ENCODE measurements at regions not wholly inside any gene's neighbourhood (a gene's known extent, or its start where the extent isn't known, plus 50 kb on each side); places are given as distances from the start of the nearest gene placed in this dataset.

DNA sequence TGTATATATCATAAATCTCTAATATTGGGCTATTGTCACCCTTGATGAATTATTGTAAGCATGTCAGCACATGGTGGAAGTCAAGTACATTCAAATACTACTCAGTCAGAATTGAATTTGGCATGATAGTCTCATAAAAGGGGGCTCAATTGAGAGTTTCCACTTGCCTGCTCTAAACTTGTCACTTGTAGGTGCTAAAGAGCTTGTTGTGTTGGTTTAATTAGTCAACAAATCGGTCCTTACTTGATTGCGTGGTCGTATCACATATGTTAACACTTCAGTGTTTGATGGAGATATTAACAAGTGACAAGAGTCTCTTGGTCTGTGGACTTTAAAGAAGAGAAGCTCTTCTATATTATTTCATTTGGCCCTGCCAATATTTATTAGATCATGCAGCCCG lies 81.1 kb downstream of the NKX2-1 start:
- H3K27ac ChIP-seq: no peak overlapping the region
- no peak for TF ChIP-seq POLR2AphosphoS5 (IDR thresholded peaks at IDR 0.05)
- TF ChIP-seq, protein P1, sequence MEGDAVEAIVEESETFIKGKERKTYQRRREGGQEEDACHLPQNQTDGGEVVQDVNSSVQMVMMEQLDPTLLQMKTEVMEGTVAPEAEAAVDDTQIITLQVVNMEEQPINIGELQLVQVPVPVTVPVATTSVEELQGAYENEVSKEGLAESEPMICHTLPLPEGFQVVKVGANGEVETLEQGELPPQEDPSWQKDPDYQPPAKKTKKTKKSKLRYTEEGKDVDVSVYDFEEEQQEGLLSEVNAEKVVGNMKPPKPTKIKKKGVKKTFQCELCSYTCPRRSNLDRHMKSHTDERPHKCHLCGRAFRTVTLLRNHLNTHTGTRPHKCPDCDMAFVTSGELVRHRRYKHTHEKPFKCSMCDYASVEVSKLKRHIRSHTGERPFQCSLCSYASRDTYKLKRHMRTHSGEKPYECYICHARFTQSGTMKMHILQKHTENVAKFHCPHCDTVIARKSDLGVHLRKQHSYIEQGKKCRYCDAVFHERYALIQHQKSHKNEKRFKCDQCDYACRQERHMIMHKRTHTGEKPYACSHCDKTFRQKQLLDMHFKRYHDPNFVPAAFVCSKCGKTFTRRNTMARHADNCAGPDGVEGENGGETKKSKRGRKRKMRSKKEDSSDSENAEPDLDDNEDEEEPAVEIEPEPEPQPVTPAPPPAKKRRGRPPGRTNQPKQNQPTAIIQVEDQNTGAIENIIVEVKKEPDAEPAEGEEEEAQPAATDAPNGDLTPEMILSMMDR (IDR thresholded peaks at IDR 0.05 in 8 of 11, conservative IDR thresholded peaks at IDR 0.05 in 3 of 11): no peak
- no peak for TF ChIP-seq POLR2A (IDR thresholded peaks at IDR 0.05)
- WGBS, 5 donors: 63 to 67% (median 63%) methylated on average over 4 of the region's 4 CpGs
- no peaks in the 10 kb centered on the region for H3K4me1 ChIP-seq
- no peak overlapping the region for H3K4me3 ChIP-seq
- no peak for DNase-seq
- H3K27me3 ChIP-seq (replicated peaks in 1 of 7): peaks cover 0 to 5% (median 0%) of the 10 kb centered on the region in 7 donors
- no peaks in the 10 kb centered on the region for H3K36me3 ChIP-seq
- no peaks in the 10 kb centered on the region for H3K9me3 ChIP-seq
- intact Hi-C loops (cut with DNase I; ENCODE audit: low total_unique reads): no loop called here

DNA sequence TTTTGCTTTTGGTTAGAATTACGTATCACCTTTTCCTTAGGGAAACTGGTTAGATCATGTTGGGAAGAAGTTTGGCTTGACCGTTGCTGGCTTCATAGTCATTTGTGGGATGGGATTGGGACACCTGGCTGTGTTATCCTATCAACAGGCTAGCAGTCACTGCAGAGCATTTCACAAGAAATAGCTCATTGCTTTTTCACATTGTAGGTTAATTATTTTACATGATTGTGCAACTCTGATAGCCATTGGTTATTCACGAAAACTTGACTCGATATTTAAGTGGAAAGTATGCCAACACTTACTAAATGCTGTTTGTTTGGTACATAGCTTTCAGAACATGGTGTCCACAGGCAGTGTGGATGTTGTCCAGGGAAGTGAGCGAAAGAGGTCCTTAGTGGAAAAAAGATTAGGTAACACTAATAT lies 89.4 kb downstream of the NKX2-1 start:
- Histone ChIP-seq H3K27ac (no peak overlapping the region), H3K4me3 (no peak overlapping the region), H3K27me3 (replicated peaks in 1 of 7) (no peaks in the 10 kb centered on the region), H3K9me3 (no peaks in the 10 kb centered on the region), H3K4me1 (no peaks in the 10 kb centered on the region), H3K36me3 (no peaks in the 10 kb centered on the region)
- no peak for DNase-seq
- intact Hi-C loops (cut with DNase I; ENCODE audit: low total_unique reads): no loop called here
- TF ChIP-seq POLR2AphosphoS5 (IDR thresholded peaks at IDR 0.05) (no peak), POLR2A (IDR thresholded peaks at IDR 0.05) (no peak)
- TF ChIP-seq, protein P1 (IDR thresholded peaks at IDR 0.05 in 8 of 11, conservative IDR thresholded peaks at IDR 0.05 in 3 of 11): no peak
- WGBS, 5 donors: 65 to 76% (median 73%) methylated on average over 5 of the region's 5 CpGs

DNA sequence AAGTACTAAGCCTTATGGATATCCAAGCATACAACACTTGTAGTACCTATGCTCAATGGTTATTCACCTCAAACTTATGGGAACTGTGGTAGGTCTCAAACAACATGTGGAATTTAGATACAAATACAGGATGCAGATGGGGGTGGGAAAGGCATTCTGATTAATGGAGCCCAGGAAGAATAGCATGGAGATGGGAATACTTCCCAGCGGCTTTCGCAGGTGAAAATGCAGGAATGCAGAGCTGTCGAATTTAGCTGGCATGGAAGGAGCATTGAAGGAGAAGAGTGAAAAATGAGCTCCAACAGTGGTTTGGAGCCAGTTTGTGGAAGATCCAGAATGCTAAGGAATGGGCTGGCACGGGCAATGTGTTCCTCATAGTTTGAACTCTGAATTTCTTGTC lies 89.9 kb downstream of the NKX2-1 start:
- Histone ChIP-seq H3K27ac (no peak overlapping the region), H3K4me1 (no peaks in the 10 kb centered on the region), H3K9me3 (no peaks in the 10 kb centered on the region), H3K4me3 (no peak overlapping the region), H3K36me3 (no peaks in the 10 kb centered on the region), H3K27me3 (replicated peaks in 1 of 7) (no peaks in the 10 kb centered on the region)
- intact Hi-C loops (cut with DNase I; ENCODE audit: low total_unique reads): no loop called here
- 56 to 69% (median 59%) methylated on average over 4 of the region's 4 CpGs for WGBS, 5 donors
- no peak for DNase-seq
- TF ChIP-seq POLR2A (IDR thresholded peaks at IDR 0.05) (no peak), POLR2AphosphoS5 (IDR thresholded peaks at IDR 0.05) (no peak)
- TF ChIP-seq, protein P1 (IDR thresholded peaks at IDR 0.05 in 8 of 11, conservative IDR thresholded peaks at IDR 0.05 in 3 of 11): no peak

DNA sequence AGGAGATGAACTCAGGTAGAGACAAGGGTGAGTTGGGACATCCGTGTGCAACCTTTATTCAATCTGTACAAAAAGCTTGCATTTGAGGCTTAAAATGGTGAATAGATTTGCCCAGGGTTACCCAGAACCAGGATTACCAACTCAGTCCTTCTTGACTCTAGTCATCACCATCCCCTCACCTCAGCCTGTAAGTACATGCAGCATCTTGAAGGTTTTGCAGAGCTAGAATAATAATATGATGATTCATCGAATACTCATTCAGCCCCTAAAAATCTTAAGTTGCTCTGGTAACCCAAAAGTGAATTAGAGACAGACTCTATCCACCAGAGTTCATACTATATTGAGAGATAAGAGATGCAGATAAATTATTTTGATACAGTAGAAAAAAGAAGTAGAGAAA lies 90.3 kb downstream of the NKX2-1 start:
- Histone ChIP-seq H3K4me3 (no peak overlapping the region), H3K27me3 (replicated peaks in 1 of 7) (no peaks in the 10 kb centered on the region), H3K4me1 (no peaks in the 10 kb centered on the region), H3K36me3 (no peaks in the 10 kb centered on the region), H3K9me3 (no peaks in the 10 kb centered on the region), H3K27ac (no peak overlapping the region)
- no peak for TF ChIP-seq POLR2A (IDR thresholded peaks at IDR 0.05)
- TF ChIP-seq, protein P1 (IDR thresholded peaks at IDR 0.05 in 8 of 11, conservative IDR thresholded peaks at IDR 0.05 in 3 of 11): no peak
- TF ChIP-seq POLR2AphosphoS5 (IDR thresholded peaks at IDR 0.05): no peak
- DNase-seq: no peak
- intact Hi-C loops (cut with DNase I; ENCODE audit: low total_unique reads): no loop called here
- WGBS, 5 donors: 78 to 95% (median 87%) methylated on average over 2 of the region's 2 CpGs

All from spleen (tissue), 11 donors.